Skeletal muscle tissue (tissue), 3 donors: ENCODE measurements at regions not wholly inside any gene's neighbourhood (a gene's known extent, or its start where the extent isn't known, plus 50 kb on each side); places are given as distances from the start of the nearest gene placed in this dataset.

ENCODE experiments used
- H3K27ac ChIP-seq: one replicate; pipeline ENCODE4 v1.7.0; 2013; ENCODE audit warnings: mild to moderate bottlenecking, low read depth, low read length, inconsistent platforms
- H3K27me3 ChIP-seq, 3 donors: one replicate each; pipeline ENCODE4 v1.7.0; 2013; ENCODE audit warnings: low read length in 3 of 3; ENCODE audit not compliant: control insufficient read depth in 3 of 3, insufficient read depth in 3 of 3
- H3K36me3 ChIP-seq, 3 donors: one replicate each; pipeline ENCODE4 v1.7.0; 2013; ENCODE audit warnings: low read length in 3 of 3; ENCODE audit not compliant: control insufficient read depth in 3 of 3, insufficient read depth in 3 of 3
- H3K4me1 ChIP-seq, 3 donors: one replicate each; pipeline ENCODE4 v1.7.0; 2013; ENCODE audit warnings: low read length in 3 of 3, mild to moderate bottlenecking in 3 of 3; ENCODE audit not compliant: control insufficient read depth in 3 of 3, insufficient read depth in 3 of 3
- H3K4me3 ChIP-seq, 3 donors: one replicate each; pipeline ENCODE4 v1.7.0; 2013; ENCODE audit warnings: low read length in 3 of 3
- H3K9ac ChIP-seq, 3 donors: one replicate each; pipeline ENCODE4 v1.7.0; 2013; ENCODE audit warnings: low read length in 3 of 3, mild to moderate bottlenecking in 3 of 3, moderate library complexity in 2 of 3, low read depth in 1 of 3
- H3K9me3 ChIP-seq, 3 donors: one replicate each; pipeline ENCODE4 v1.7.0; 2013; ENCODE audit warnings: low read length in 3 of 3; ENCODE audit not compliant: control insufficient read depth in 3 of 3
- donor health status: Osteomylitis.

GRCh38 chr10:35896001-35896400 lies 253.9 kb upstream of the FZD8 start:
- Histone ChIP-seq H3K27me3 (peaks cover 0 to 4% (median 0%) of the 10 kb centered on the region in 3 donors), H3K4me3 (no peak overlapping the region), H3K27ac (no peak overlapping the region), H3K9ac (no peak overlapping the region), H3K36me3 (no peaks in the 10 kb centered on the region), H3K4me1 (no peaks in the 10 kb centered on the region), H3K9me3 (no peaks in the 10 kb centered on the region)

- no peaks in the 10 kb centered on the region for H3K4me1 ChIP-seq
- H3K36me3 ChIP-seq = no peaks in the 10 kb centered on the region
- H3K4me3 ChIP-seq = no peak overlapping the region
- H3K9ac ChIP-seq = no peak overlapping the region
- H3K9me3 ChIP-seq = no peaks in the 10 kb centered on the region
- peaks cover 0 to 4% (median 0%) of the 10 kb centered on the region in 3 donors for H3K27me3 ChIP-seq
- H3K27ac ChIP-seq = no peak overlapping the region
Observed at GRCh38 chr10:35895331-35895730, 253.2 kb upstream of the FZD8 start.

GRCh38 chr10:35892526-35892925 lies 250.4 kb upstream of the FZD8 start:
- no peaks in the 10 kb centered on the region for H3K4me1 ChIP-seq
- H3K27me3 ChIP-seq = peaks cover 0 to 2% (median 0%) of the 10 kb centered on the region in 3 donors
- no peak overlapping the region for H3K4me3 ChIP-seq
- no peak overlapping the region for H3K27ac ChIP-seq
- peaks cover 0 to 2% (median 0%) of the 10 kb centered on the region in 3 donors for H3K9me3 ChIP-seq
- H3K9ac ChIP-seq = no peak overlapping the region
- H3K36me3 ChIP-seq = no peaks in the 10 kb centered on the region

GRCh38 chr10:35890676-35891495 lies 248.8 kb upstream of the FZD8 start:
- no peaks in the 10 kb centered on the region for H3K4me1 ChIP-seq
- peaks cover 0 to 2% (median 0%) of the 10 kb centered on the region in 3 donors for H3K9me3 ChIP-seq
- no peaks in the 10 kb centered on the region for H3K36me3 ChIP-seq
- H3K9ac ChIP-seq = no peak overlapping the region
- H3K4me3 ChIP-seq = no peak overlapping the region
- H3K27ac ChIP-seq = no peak overlapping the region
- H3K27me3 ChIP-seq = no peaks in the 10 kb centered on the region

GRCh38 chr10:35889971-35890675 lies 248.0 kb upstream of the FZD8 start:
- H3K4me1 ChIP-seq = no peaks in the 10 kb centered on the region
- H3K36me3 ChIP-seq = no peaks in the 10 kb centered on the region
- no peaks in the 10 kb centered on the region for H3K27me3 ChIP-seq
- H3K4me3 ChIP-seq = no peak overlapping the region
- no peak overlapping the region for H3K9ac ChIP-seq
- H3K27ac ChIP-seq = no peak overlapping the region
- peaks cover 0 to 2% (median 0%) of the 10 kb centered on the region in 3 donors for H3K9me3 ChIP-seq

GRCh38 chr10:35889226-35889625 lies 247.1 kb upstream of the FZD8 start:
- Histone ChIP-seq H3K36me3 (no peaks in the 10 kb centered on the region), H3K9me3 (peaks cover 0 to 2% (median 0%) of the 10 kb centered on the region in 3 donors), H3K27ac (no peak overlapping the region), H3K4me1 (no peaks in the 10 kb centered on the region), H3K27me3 (no peaks in the 10 kb centered on the region), H3K9ac (no peak overlapping the region), H3K4me3 (no peak overlapping the region)

GRCh38 chr10:35888400-35888799 lies 246.3 kb upstream of the FZD8 start:
- no peaks in the 10 kb centered on the region for H3K27me3 ChIP-seq
- no peak overlapping the region for H3K4me3 ChIP-seq
- no peaks in the 10 kb centered on the region for H3K36me3 ChIP-seq
- peaks cover 0 to 2% (median 0%) of the 10 kb centered on the region in 3 donors for H3K9me3 ChIP-seq
- no peaks in the 10 kb centered on the region for H3K4me1 ChIP-seq
- H3K27ac ChIP-seq = no peak overlapping the region
- H3K9ac ChIP-seq = no peak overlapping the region

- H3K36me3 ChIP-seq = no peaks in the 10 kb centered on the region
Observed at GRCh38 chr10:35887685-35888084, 245.6 kb upstream of the FZD8 start.

GRCh38 chr10:35885076-35885475 lies 243.0 kb upstream of the FZD8 start:
- H3K36me3 ChIP-seq = no peaks in the 10 kb centered on the region
- no peaks in the 10 kb centered on the region for H3K27me3 ChIP-seq

More at GRCh38 chr10:35887685-35888084, 245.6 kb upstream of the FZD8 start:
- Histone ChIP-seq H3K4me3 (no peak overlapping the region), H3K9ac (no peak overlapping the region), H3K27me3 (no peaks in the 10 kb centered on the region), H3K4me1 (no peaks in the 10 kb centered on the region), H3K27ac (no peak overlapping the region), H3K9me3 (peaks cover 0 to 2% (median 0%) of the 10 kb centered on the region in 3 donors)

GRCh38 chr10:35884657-35885071 lies 242.6 kb upstream of the FZD8 start:
- no peaks in the 10 kb centered on the region for H3K36me3 ChIP-seq
- H3K4me3 ChIP-seq = no peak overlapping the region

More at GRCh38 chr10:35885076-35885475, 243.0 kb upstream of the FZD8 start:
- Histone ChIP-seq H3K9ac (no peak overlapping the region), H3K9me3 (peaks cover 0 to under 1% (median 0%) of the 10 kb centered on the region in 3 donors), H3K27ac (no peak overlapping the region), H3K4me3 (no peak overlapping the region), H3K4me1 (no peaks in the 10 kb centered on the region)

More at GRCh38 chr10:35884657-35885071, 242.6 kb upstream of the FZD8 start:
- no peak overlapping the region for H3K9ac ChIP-seq
- no peaks in the 10 kb centered on the region for H3K9me3 ChIP-seq
- no peak overlapping the region for H3K27ac ChIP-seq
- H3K4me1 ChIP-seq = no peaks in the 10 kb centered on the region
- no peaks in the 10 kb centered on the region for H3K27me3 ChIP-seq
